Amniotic stem cell (primary cell): ENCODE measurements at regions not wholly inside any gene's neighbourhood (a gene's known extent, or its start where the extent isn't known, plus 50 kb on each side); places are given as distances from the start of the nearest gene placed in this dataset.
A peak's percentile ranks its signal among the peaks of the same experiment; 100 is the strongest.
"Not testable (repeated sequence)": the region's sequence is repeated elsewhere in the genome, so short reads cannot be mapped to it uniquely, and the experiment has no call there.

ENCODE experiments used
- DNase-seq: peaks from one replicate; lab custom pipeline; 2025; lab: John Stamatoyannopoulos, UW

DNA sequence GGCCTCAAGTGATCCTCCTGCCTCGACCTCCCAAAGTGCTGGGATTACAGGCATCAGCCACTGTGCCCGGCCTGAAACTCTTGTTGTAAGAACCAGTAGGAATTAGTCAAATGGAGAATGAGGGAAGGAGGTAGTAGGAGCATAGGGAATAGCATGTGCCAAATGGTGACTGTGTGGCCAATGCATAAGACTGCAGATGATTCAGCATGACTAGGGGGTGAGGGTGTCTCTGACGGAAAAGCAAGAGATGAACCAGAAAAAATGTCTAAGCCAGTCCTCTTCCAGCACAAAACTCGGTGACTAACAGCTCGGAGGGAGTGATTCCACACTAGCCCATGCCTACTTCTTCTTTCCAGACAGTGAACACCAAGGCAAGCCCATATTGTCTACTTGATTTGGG lies 58.2 kb upstream of the DUSP21 start:
- peak; percentile 38 for DNase-seq

- no peak for DNase-seq
These were observed 59.6 kb upstream of the DUSP21 start for GRCh38 chrX:44784241-44784640.

- no peak for DNase-seq
These were observed 65.6 kb upstream of the DUSP21 start for GRCh38 chrX:44778254-44778653.

GRCh38 chrX:44775726-44776125 lies 68.1 kb upstream of the DUSP21 start:
- DNase-seq, result no peak

GRCh38 chrX:44774066-44774465 lies 69.8 kb upstream of the DUSP21 start:
- DNase-seq, result not testable (repeated sequence)

GRCh38 chrX:44770121-44770520 lies 73.7 kb upstream of the DUSP21 start:
- DNase-seq, result no peak

DNA sequence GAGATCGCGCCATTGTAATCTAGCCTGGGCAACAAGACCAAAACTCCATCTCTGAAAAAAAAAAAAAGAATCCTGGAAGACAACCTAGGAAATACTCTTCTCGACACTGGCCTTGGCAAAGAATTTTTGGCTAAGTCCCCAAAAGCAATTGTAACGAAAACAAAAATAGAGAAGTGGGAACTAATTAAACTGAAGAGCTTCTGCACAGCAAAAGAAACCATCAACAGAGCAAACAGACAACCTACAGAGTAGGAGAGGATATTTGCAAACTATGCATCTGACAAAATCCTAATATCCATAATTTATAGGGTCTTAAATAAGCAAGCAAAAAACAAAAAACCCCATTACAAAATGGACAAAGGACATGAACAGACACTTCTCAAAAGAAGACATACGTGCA lies 76.5 kb upstream of the DUSP21 start:
- DNase-seq, result no peak

DNA sequence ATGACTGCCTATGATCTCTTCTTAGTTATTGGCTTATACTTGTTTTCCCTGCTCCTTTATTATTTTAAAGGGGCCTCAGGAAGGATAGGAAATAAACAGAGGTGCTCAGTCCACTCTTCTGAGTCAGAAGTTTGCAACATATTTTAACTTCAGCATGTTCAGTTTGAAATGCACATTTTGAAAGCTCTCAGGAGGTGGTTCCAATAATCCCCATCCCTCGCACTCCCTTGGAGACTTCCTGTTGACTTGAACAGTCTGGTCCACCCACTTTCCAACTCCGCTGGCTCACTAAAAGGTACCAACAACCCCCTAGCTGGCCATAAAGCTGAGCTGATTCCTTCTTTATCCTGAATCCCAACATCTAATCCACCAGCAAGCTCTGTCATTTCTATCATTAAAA lies 78.3 kb upstream of the DUSP21 start:
- no peak for DNase-seq

DNA sequence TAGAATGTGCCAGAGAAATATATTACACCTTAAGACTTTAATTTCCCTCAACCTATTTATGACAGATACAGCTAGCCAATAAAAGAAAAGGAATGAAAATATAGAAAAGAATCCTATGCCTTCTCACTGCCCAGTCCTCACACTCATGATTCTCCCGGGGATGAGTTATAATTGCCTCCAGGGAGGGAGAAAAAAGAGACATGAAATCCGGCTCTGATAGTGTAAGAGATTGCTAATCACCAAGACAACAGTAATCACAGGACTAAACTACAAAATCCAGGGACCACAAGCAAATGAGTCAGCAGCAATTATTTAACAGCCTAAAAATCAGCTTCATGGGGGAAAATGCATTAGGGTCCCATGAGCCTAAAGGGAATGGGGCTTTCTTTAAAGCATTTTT lies 95.9 kb upstream of the DUSP21 start:
- DNase-seq, result no peak

DNA sequence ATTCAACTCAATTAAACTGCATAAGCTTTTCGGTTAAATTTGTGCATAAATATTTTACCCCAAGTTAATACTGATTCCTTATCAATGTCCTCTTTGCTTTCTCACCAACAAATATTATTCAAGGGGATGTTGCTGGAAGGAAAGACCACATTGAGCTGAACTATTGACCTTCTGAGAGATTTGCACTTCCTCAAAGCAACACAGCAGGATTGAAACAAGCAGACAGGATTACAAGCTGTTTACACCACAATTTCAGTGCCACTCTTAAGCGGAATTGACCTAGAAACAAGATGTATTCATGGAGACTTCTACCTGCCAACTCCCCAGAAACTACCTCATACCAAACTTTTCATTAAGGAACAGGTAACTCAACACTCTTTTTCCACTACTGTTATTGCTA lies 96.5 kb upstream of the DUSP21 start:
- DNase-seq, result no peak

DNA sequence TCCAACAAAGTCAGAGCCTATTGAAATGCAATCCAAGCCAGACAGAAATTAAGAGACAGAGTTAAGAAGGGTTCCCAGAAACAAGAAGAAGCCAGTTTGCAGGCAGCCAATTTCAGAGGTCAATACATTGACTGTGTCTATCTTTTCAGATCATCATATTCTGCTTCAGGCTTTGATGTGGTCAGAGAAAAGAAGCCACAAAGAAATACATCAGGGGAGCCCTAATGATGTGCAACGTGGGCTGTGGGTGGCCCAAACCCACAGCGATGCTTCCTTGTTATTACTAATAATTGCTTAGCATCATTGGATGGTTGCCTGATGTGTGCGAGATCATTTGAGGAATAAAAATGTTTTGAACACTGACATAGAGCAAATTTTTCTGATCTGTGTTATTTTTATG lies 99.0 kb upstream of the DUSP21 start:
- no peak for DNase-seq

- no peak for DNase-seq
These were observed 101.2 kb upstream of the DUSP21 start for GRCh38 chrX:44742480-44743155.

DNA sequence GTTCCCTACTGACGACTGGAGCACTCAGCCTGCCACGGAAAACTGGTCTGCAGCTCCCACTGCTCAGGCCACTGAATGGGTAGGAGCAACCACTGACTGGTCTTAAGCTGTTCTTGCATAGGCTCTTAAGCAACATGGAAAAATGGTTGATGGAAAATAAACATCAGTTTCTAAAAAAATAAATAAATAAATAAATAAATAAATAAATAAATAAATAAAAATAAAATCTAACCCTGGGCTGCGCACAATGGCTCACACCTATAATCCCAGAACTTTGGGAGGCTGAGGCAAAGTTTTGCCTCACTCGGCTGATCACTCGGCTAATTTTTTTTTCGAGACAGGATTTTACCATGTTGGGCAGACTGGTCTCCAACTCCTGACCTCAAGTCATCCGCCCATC lies 102.0 kb upstream of the DUSP21 start:
- DNase-seq, result not testable (repeated sequence)

- not testable (repeated sequence) for DNase-seq
These were observed 102.4 kb upstream of the DUSP21 start for GRCh38 chrX:44741458-44741857.

DNA sequence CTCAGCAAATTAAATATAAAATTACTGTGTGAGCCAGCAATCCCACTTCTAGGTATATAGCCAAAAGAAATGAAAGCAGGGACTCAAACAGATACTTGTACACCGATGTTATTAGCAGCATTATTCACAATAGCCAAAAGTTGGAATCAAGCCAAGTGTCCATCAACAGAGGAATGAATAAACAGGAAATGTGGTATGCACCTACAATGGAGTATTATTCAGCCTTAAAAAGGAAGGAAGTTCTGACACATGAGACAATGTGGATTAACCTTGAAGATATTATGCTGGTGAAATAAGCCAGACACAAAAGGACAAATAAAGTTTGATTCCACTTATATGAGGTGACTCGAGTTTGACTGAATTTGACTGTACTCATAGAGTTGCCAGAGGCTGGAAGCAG lies 108.3 kb upstream of the DUSP21 start:
- no peak for DNase-seq

DNA sequence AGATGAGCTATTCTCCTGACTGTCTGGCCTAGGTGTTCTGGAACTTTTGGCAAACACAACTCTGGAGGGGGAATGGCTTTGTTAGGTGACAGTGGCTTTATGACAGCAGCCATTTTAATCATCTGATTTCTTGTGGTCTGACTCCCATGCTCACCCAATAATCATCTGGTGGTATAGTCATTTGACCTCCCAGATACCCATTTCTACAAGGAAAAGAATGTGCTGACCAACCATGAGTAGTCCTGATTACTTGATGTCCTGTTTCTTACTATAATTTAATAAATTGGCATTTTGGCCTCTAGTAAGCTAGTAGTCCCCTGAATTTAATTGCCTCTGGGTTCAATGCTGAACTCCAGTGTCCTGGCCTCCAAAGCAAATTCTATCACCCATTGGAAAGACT lies 109.9 kb upstream of the DUSP21 start:
- DNase-seq, result no peak

GRCh38 chrX:44731160-44731559 lies 112.7 kb upstream of the DUSP21 start:
- no peak for DNase-seq

- DNase-seq, result no peak
These were observed 120.4 kb upstream of the DUSP21 start for GRCh38 chrX:44723426-44723825.

- no peak for DNase-seq
These were observed 135.4 kb upstream of the DUSP21 start for GRCh38 chrX:44708470-44708869.

GRCh38 chrX:44705817-44706551 lies 137.8 kb upstream of the DUSP21 start:
- DNase-seq, result no peak

DNA sequence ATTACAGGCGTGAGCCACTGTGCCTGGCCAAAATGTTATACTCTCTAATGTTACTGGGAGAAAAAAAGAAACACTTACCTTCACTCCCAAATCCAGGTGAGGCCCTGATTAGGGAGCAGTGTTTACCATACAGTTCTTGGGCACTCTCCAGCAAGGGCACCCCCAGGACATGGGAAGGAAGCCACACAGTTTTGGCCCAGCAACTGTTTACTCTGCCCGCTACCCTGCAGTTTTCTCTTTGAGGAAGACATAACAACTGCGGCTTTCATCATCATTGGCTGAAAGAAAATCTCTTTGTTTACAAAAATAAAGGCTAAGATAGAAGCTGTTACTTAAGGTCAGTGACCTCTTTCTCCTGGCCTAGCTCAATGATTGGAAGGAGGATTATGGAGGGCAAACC lies 145.5 kb upstream of the DUSP21 start:
- no peak for DNase-seq

GRCh38 chrX:44693255-44693654 lies 150.6 kb upstream of the DUSP21 start:
- no peak for DNase-seq

GRCh38 chrX:44690129-44690528 lies 147.5 kb upstream of the FUNDC1 start:
- DNase-seq, result no peak
